GM12878 (cell line): ENCODE measurements at regions not wholly inside any gene's neighbourhood (a gene's known extent, or its start where the extent isn't known, plus 50 kb on each side); places are given as distances from the start of the nearest gene placed in this dataset.

Experiments
- CREB1 ChIP-seq: IDR thresholded peaks from 2 replicates; pipeline ENCODE4 v1.6.1; 2012; ENCODE audit warnings: low read depth, mild to moderate bottlenecking, inconsistent platforms
- CTCF ChIP-seq, 3 experiments: IDR thresholded peaks in 2 of 3; conservative IDR thresholded peaks in 1 of 3; 2 replicates each; pipeline ENCODE4 v1.5.1; 2011; ENCODE audit warnings: low read depth in 3 of 3, low read length in 3 of 3, mild to moderate bottlenecking in 3 of 3, control low read depth in 2 of 3, moderate library complexity in 2 of 3, inconsistent platforms in 1 of 3, mixed read lengths in 1 of 3; ENCODE audit not compliant: control insufficient read depth in 2 of 3, insufficient read depth in 1 of 3; ENCODE audit errors: extremely low read depth in 1 of 3
- EZH2 ChIP-seq: IDR thresholded peaks from 2 replicates; pipeline ENCODE4 v1.6.1; 2012; ENCODE audit warnings: low read depth, mild to moderate bottlenecking, control low read depth, inconsistent platforms, low read length, borderline replicate concordance; ENCODE audit not compliant: control insufficient read depth

DNA sequence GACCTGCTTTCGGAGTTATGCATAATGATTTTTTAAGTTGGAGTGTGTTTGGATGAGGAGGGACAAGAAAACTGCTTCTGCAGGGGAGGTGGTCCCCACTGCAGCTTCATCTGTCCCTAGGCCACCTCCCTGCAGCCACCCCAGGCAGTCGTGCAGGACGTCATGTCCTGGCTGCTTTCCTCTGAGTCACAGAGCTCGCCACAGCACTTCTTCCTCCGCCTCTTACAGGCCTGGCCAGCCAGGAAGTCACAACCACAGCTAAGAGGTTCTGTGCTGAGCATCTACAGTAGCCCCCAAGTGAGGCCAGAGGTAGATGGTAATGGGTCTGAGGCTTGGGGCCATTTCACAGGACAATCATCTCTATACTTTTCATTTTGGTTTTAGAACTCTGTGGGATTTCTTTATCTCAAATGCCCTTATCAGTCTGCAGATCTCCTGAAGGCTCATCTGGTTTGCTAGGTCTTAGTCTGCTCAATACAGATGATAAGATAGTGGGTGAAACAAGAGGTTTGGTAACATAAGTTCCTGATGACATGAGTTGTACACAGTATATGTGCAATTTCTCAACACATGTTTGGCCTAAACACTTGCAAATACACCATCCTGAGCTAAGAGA, 106.4 kb downstream of the ARF6 start:
- TF ChIP-seq CTCF (IDR thresholded peaks at IDR 0.05 in 2 of 3, conservative IDR thresholded peaks at IDR 0.05 in 1 of 3; ENCODE audit: control insufficient read depth in 2 of 3, extremely low read depth in 1 of 3, insufficient read depth in 1 of 3, low read depth in 3 of 3, low read length in 3 of 3) (no peak), EZH2 (no peak), CREB1 (peak; percentile 82)
